A549 (cell line): ENCODE measurements at regions not wholly inside any gene's neighbourhood (a gene's known extent, or its start where the extent isn't known, plus 50 kb on each side); places are given as distances from the start of the nearest gene placed in this dataset.

Experiments used
- ATAC-seq, 2 experiments: fragments of 200-7000 bp in 1 of 2; fragments of >200 bp in 1 of 2; cut with Nextera tagmentation in 1 of 2; cut with Tn5 transposase in 1 of 2; 3 replicates each; pipeline versions ENCODE4 v1.8.0 to v1.9.1; 2018 to 2020; ENCODE audit warnings: mild to moderate bottlenecking in 1 of 2, moderate library complexity in 1 of 2
- CTCF ChIA-PET: fragments of 300-600 bp; sonication (Branson Sonifier 250); formaldehyde crosslinking; extraction: SDS; loops from one replicate; lab custom pipeline; 2021; ENCODE audit warnings: antibody characterized with exemption, inconsistent platforms; lab: Yijun Ruan, JAX
- POLR2A ChIA-PET: fragments of 350-600 bp; formaldehyde crosslinking; extraction: SDS; loops from one replicate; lab custom pipeline; 2021; ENCODE audit warnings: antibody characterized with exemption, inconsistent platforms; lab: Yijun Ruan, JAX
- DNase-seq, 2 experiments: peaks; one replicate each; pipeline versions ENCODE4 v3.0.0 to v3.0.0-alpha.2; 2011 to 2016; ENCODE audit warnings: low read depth in 1 of 2, low spot score in 1 of 2
- FAIRE-seq: peaks from 2 replicates; lab custom pipeline; 2011; peaks lifted over from hg19 to GRCh38; lab: Jason Lieb, UNC
- H3K27ac ChIP-seq, 2 experiments: fragments of >200 bp; sonication (Bioruptor Twin); formaldehyde crosslinking; 3 replicates each; pipeline ENCODE4 v1.5.1; 2016 to 2017
- H3K4me1 ChIP-seq: fragments of >200 bp; sonication (Bioruptor Twin); formaldehyde crosslinking; 3 replicates; pipeline ENCODE4 v1.6.1; 2016
- H3K4me2 ChIP-seq: fragments of >200 bp; sonication (Bioruptor Twin); formaldehyde crosslinking; 3 replicates; pipeline ENCODE4 v1.6.1; 2016
- H3K4me3 ChIP-seq: fragments of >200 bp; sonication (Bioruptor Twin); formaldehyde crosslinking; 3 replicates; pipeline ENCODE4 v1.5.1; 2016
- H3K9me3 ChIP-seq: fragments of >200 bp; sonication (Bioruptor Twin); formaldehyde crosslinking; 3 replicates; pipeline ENCODE4 v1.6.1; 2016
- BCL3 ChIP-seq: fragments of >200 bp; sonication (Bioruptor Twin); formaldehyde crosslinking; IDR thresholded peaks from 3 replicates; pipeline ENCODE4 v1.6.1; 2016
- BHLHE40 ChIP-seq: IDR thresholded peaks from 2 replicates; pipeline ENCODE4 v1.6.1; 2012; ENCODE audit warnings: low read depth, low read length, inconsistent platforms
- CBX2 ChIP-seq: fragments of 200-600 bp; sonication (generic); IDR thresholded peaks from 2 replicates; pipeline ENCODE4 v1.6.1; 2016; ENCODE audit warnings: low read depth, mild to moderate bottlenecking, borderline replicate concordance
- EHMT2 ChIP-seq: fragments of 200-600 bp; sonication (generic); IDR thresholded peaks from 2 replicates; pipeline ENCODE4 v1.6.1; 2016; ENCODE audit warnings: antibody characterized with exemption, low read depth, mild to moderate bottlenecking, moderate library complexity
- FOSB ChIP-seq: fragments of 250-450 bp; sonication (Bioruptor Pico); IDR thresholded peaks from 2 replicates; pipeline ENCODE4 v1.5.0; 2020; ENCODE audit warnings: mild to moderate bottlenecking, moderate library complexity
- FOXS1 ChIP-seq: fragments of 250-450 bp; sonication (Bioruptor Pico); IDR thresholded peaks from 2 replicates; pipeline ENCODE4 v1.5.0; 2020; ENCODE audit warnings: mild to moderate bottlenecking, moderate library complexity
- GATA3 ChIP-seq: IDR thresholded peaks from 2 replicates; pipeline ENCODE4 v1.6.1; 2012; ENCODE audit warnings: borderline replicate concordance
- HDAC2 ChIP-seq: fragments of 200-600 bp; sonication (generic); IDR thresholded peaks from 2 replicates; pipeline ENCODE4 v1.6.1; 2016
- HEYL ChIP-seq: fragments of 250-450 bp; sonication (Bioruptor Pico); IDR thresholded peaks from 2 replicates; pipeline ENCODE4 v1.8.0; 2021; ENCODE audit warnings: mild to moderate bottlenecking, moderate library complexity
- HMGXB4 ChIP-seq: fragments of 250-450 bp; sonication (Bioruptor Pico); IDR thresholded peaks from 2 replicates; pipeline ENCODE4 v1.5.0; 2021; ENCODE audit warnings: mild to moderate bottlenecking, moderate library complexity, borderline replicate concordance
- HOXA7 ChIP-seq: fragments of 250-450 bp; sonication (Bioruptor Pico); IDR thresholded peaks from 2 replicates; pipeline ENCODE4 v1.5.0; 2020; ENCODE audit warnings: mild to moderate bottlenecking, moderate library complexity
- HOXB5 ChIP-seq: fragments of 250-450 bp; sonication (Bioruptor Pico); IDR thresholded peaks from 2 replicates; pipeline ENCODE4 v1.5.0; 2020; ENCODE audit warnings: mild to moderate bottlenecking, moderate library complexity
- JUN ChIP-seq, 2 experiments: fragments of >200 bp; sonication (Bioruptor Twin); formaldehyde crosslinking; IDR thresholded peaks; 2 replicates in 1 of 2; 3 replicates in 1 of 2; pipeline ENCODE4 v1.6.1; 2016 to 2017
- JUNB ChIP-seq: fragments of >200 bp; sonication (Bioruptor Twin); formaldehyde crosslinking; IDR thresholded peaks from 2 replicates; pipeline ENCODE4 v1.6.1; 2016
- MAFK ChIP-seq: fragments of 450-650 bp; IDR thresholded peaks from 2 replicates; pipeline ENCODE4 v1.6.1; 2014; ENCODE audit not compliant: partially characterized antibody
- NFE2L2 ChIP-seq: fragments of 150-350 bp; conservative IDR thresholded peaks from 2 replicates; pipeline ENCODE4 v1.6.1; 2014; ENCODE audit warnings: low read length
- PBX3 ChIP-seq: IDR thresholded peaks from 2 replicates; pipeline ENCODE4 v1.6.1; 2012
- PHF8 ChIP-seq: fragments of 200-600 bp; sonication (generic); IDR thresholded peaks from 2 replicates; pipeline ENCODE4 v1.6.1; 2016; ENCODE audit warnings: low read depth, mild to moderate bottlenecking, antibody characterized with exemption, moderate library complexity, borderline replicate concordance
- POLR2A ChIP-seq: IDR thresholded peaks from 2 replicates; pipeline ENCODE4 v1.6.1; 2012; ENCODE audit warnings: mild to moderate bottlenecking, low read length
- RARB ChIP-seq: fragments of 250-450 bp; sonication (Bioruptor Pico); IDR thresholded peaks from 2 replicates; pipeline ENCODE4 v1.8.0; 2021; ENCODE audit warnings: mild to moderate bottlenecking, moderate library complexity
- RNF2 ChIP-seq: fragments of 200-600 bp; sonication (generic); IDR thresholded peaks from 2 replicates; pipeline ENCODE4 v1.6.1; 2016; ENCODE audit warnings: low read depth, mild to moderate bottlenecking, antibody characterized with exemption, moderate library complexity, borderline replicate concordance
- USF2 ChIP-seq: fragments of 450-650 bp; IDR thresholded peaks from 2 replicates; pipeline ENCODE4 v1.6.1; 2014; ENCODE audit warnings: antibody characterized with exemption
- ZSCAN20 ChIP-seq: fragments of 250-450 bp; sonication (Bioruptor Pico); IDR thresholded peaks from 2 replicates; pipeline ENCODE4 v1.8.0; 2022; ENCODE audit warnings: mild to moderate bottlenecking, moderate library complexity
- WGBS: methylation state at CpG from one replicate; pipeline ENCODE4 v1.1.6; 2017; ENCODE audit errors: missing lambda C conversion rate; 5-methylcytosine and 5-hydroxymethylcytosine counted together
- TF ChIP-seq, protein P1 (sequence below): IDR thresholded peaks from 2 replicates; pipeline ENCODE4 v1.6.1; 2012; ENCODE audit warnings: low read depth, borderline replicate concordance
- TF ChIP-seq, protein P2 (sequence below): fragments of >200 bp; sonication (Bioruptor Twin); formaldehyde crosslinking; IDR thresholded peaks from 3 replicates; pipeline ENCODE4 v1.5.1; 2016

GRCh38 chr13:72186730-72187422 is 319.9 kb upstream of the DACH1 start:
- TF ChIP-seq RNF2 (no peak), JUN (IDR thresholded peaks at IDR 0.05) (no peak), HMGXB4 (CRISPR knock-in tag) (no peak), JUNB (no peak), ZSCAN20 (no peak), POLR2A (no peak), EHMT2 (no peak), NFE2L2 (no peak)
- TF ChIP-seq, all 56 proteins: peak for 0
- H3K4me3 ChIP-seq = no peak overlapping the region
- DNase-seq (no peak), ATAC-seq (no peak), FAIRE-seq (no peak)
- POLR2A ChIA-PET = no interaction called here
- WGBS = 6% methylated on average over 6 of the region's 7 CpGs
- H3K9me3 ChIP-seq = no peaks in the 10 kb centered on the region
- no peak overlapping the region for H3K27ac ChIP-seq
- no peak overlapping the region for H3K4me2 ChIP-seq
- CTCF ChIA-PET = no interaction called here
- H3K4me1 ChIP-seq = no peaks in the 10 kb centered on the region

DNA sequence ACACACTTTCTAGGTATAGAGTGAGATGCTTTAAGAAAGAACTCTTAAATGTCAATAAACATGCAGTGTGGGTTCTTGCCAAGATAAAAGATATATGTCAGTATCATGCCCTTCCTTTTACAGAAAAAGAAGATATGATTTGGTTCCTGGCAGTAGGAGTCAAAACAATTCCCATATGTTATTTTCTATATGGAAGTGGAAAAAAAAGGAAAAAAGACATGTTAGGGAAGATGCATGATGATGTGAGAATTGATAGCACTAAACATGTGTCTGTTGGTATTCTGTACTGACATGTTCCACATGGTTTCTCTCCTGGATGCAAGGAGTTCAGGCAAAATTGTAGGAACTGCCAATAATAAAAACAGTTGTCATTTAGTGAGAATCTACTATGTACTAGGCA is 318.8 kb upstream of the DACH1 start:
- POLR2A ChIA-PET = no interaction called here
- CTCF ChIA-PET = no interaction called here
- H3K4me2 ChIP-seq = no peak overlapping the region
- no peak for FAIRE-seq
- DNase-seq = no peak
- H3K9me3 ChIP-seq = no peaks in the 10 kb centered on the region
- H3K4me1 ChIP-seq = no peaks in the 10 kb centered on the region
- ATAC-seq = no peak
- TF ChIP-seq BCL3 = no peak
- TF ChIP-seq HDAC2 = no peak
- no peak for TF ChIP-seq MAFK
- no peak for TF ChIP-seq FOSB
- TF ChIP-seq USF2 = no peak
- TF ChIP-seq HOXB5 (CRISPR knock-in tag) = no peak
- TF ChIP-seq EHMT2 = no peak
- TF ChIP-seq ZSCAN20 = no peak
- no peak for TF ChIP-seq CBX2
- TF ChIP-seq, protein P1, sequence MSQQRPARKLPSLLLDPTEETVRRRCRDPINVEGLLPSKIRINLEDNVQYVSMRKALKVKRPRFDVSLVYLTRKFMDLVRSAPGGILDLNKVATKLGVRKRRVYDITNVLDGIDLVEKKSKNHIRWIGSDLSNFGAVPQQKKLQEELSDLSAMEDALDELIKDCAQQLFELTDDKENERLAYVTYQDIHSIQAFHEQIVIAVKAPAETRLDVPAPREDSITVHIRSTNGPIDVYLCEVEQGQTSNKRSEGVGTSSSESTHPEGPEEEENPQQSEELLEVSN = no peak
- no peak overlapping the region for H3K4me3 ChIP-seq
- no peak overlapping the region for H3K27ac ChIP-seq

GRCh38 chr13:72181661-72182060 is 314.7 kb upstream of the DACH1 start:
- no peak overlapping the region for H3K4me3 ChIP-seq
- no peaks in the 10 kb centered on the region for H3K4me1 ChIP-seq
- FAIRE-seq (no peak), DNase-seq (no peak), ATAC-seq (no peak)
- H3K27ac ChIP-seq = no peak overlapping the region
- WGBS = 2% methylated on average over 2 of the region's 2 CpGs
- no peak overlapping the region for H3K4me2 ChIP-seq
- ChIA-PET POLR2A (no interaction called here), CTCF (no interaction called here)
- no peaks in the 10 kb centered on the region for H3K9me3 ChIP-seq
- no peak for TF ChIP-seq GATA3
- no peak for TF ChIP-seq JUNB
- TF ChIP-seq HOXA7 (CRISPR knock-in tag) = no peak
- TF ChIP-seq BHLHE40 = no peak
- TF ChIP-seq HEYL (CRISPR knock-in tag) = no peak
- no peak for TF ChIP-seq RARB
- no peak for TF ChIP-seq HOXB5 (CRISPR knock-in tag)
- TF ChIP-seq, protein P2, sequence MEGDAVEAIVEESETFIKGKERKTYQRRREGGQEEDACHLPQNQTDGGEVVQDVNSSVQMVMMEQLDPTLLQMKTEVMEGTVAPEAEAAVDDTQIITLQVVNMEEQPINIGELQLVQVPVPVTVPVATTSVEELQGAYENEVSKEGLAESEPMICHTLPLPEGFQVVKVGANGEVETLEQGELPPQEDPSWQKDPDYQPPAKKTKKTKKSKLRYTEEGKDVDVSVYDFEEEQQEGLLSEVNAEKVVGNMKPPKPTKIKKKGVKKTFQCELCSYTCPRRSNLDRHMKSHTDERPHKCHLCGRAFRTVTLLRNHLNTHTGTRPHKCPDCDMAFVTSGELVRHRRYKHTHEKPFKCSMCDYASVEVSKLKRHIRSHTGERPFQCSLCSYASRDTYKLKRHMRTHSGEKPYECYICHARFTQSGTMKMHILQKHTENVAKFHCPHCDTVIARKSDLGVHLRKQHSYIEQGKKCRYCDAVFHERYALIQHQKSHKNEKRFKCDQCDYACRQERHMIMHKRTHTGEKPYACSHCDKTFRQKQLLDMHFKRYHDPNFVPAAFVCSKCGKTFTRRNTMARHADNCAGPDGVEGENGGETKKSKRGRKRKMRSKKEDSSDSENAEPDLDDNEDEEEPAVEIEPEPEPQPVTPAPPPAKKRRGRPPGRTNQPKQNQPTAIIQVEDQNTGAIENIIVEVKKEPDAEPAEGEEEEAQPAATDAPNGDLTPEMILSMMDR = no peak
- TF ChIP-seq PHF8 = no peak
- TF ChIP-seq PBX3 = no peak
- no peak for TF ChIP-seq FOXS1 (CRISPR knock-in tag)
- no peak for TF ChIP-seq USF2
